ENCODE measurements at regions not wholly inside any gene's neighbourhood (a gene's known extent, or its start where the extent isn't known, plus 50 kb on each side); places are given as distances from the start of the nearest gene placed in this dataset.

DNA sequence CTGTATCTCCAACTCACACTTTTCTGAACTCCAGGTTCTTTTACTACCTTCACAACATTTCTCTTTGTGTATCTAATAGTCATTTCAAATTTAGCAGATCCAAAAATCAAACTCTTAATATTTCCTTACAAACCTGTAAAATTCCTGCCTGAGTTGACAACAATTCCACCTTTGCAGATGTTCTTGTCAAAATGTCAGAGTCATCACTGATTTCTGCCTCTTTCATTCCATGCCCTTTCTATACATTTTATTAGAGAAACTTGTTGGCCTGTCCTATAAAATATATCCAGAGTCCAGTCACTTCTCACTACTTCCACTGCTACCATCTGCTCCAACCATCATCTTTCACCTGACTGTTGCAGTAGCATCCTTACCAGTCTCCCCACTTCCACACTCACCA, 119.7 kb downstream of the CAPZA3 start:
- TF ChIP-seq, protein P1, sequence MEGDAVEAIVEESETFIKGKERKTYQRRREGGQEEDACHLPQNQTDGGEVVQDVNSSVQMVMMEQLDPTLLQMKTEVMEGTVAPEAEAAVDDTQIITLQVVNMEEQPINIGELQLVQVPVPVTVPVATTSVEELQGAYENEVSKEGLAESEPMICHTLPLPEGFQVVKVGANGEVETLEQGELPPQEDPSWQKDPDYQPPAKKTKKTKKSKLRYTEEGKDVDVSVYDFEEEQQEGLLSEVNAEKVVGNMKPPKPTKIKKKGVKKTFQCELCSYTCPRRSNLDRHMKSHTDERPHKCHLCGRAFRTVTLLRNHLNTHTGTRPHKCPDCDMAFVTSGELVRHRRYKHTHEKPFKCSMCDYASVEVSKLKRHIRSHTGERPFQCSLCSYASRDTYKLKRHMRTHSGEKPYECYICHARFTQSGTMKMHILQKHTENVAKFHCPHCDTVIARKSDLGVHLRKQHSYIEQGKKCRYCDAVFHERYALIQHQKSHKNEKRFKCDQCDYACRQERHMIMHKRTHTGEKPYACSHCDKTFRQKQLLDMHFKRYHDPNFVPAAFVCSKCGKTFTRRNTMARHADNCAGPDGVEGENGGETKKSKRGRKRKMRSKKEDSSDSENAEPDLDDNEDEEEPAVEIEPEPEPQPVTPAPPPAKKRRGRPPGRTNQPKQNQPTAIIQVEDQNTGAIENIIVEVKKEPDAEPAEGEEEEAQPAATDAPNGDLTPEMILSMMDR (IDR thresholded peaks at IDR 0.05; ENCODE audit: poor library complexity) = no peak
- TF ChIP-seq EZH2phosphoT487 (IDR thresholded peaks at IDR 0.05; ENCODE audit: low read depth, severe bottlenecking, unreplicated experiment) = no peak
- no peak for TF ChIP-seq EZH2 (IDR thresholded peaks at IDR 0.05; ENCODE audit: borderline replicate concordance)

Data from hepatocyte (in vitro differentiated cells).